Dendritic cell treated with granulocyte-macrophage colony-stimulating factor and Interleukin-4, amounts not matched to agents 40 ng/mL and 50 ng/mL, for 4 days (primary cell): ENCODE measurements at regions not wholly inside any gene's neighbourhood (a gene's known extent, or its start where the extent isn't known, plus 50 kb on each side); places are given as distances from the start of the nearest gene placed in this dataset.

Experiments
- H3K27ac Mint-ChIP-seq: one replicate; pipeline ENCODE4 v1.8.0; 2022; ENCODE audit warnings: mild to moderate bottlenecking, mixed read lengths
- H3K27me3 Mint-ChIP-seq: one replicate; pipeline ENCODE4 v1.8.0; 2022; ENCODE audit warnings: mild to moderate bottlenecking, mixed read lengths
- H3K36me3 Mint-ChIP-seq: one replicate; pipeline ENCODE4 v1.8.0; 2022; ENCODE audit warnings: low read depth, mixed read lengths
- H3K4me1 Mint-ChIP-seq: one replicate; pipeline ENCODE4 v1.8.0; 2022; ENCODE audit warnings: low read depth, mixed read lengths
- H3K4me3 Mint-ChIP-seq: one replicate; pipeline ENCODE4 v1.8.0; 2022; ENCODE audit warnings: mild to moderate bottlenecking, moderate library complexity, mixed read lengths
- H3K9me3 Mint-ChIP-seq: one replicate; pipeline ENCODE4 v1.8.0; 2022; ENCODE audit warnings: mixed read lengths
- intact Hi-C: fragments of 100-400 bp; cut with micrococcal nuclease; formaldehyde crosslinking; loops from one replicate; pipeline ENCODE4 v1.15.0; 2022

GRCh38 chr11:43234881-43235280 lies 76.9 kb upstream of the API5 start:
- no peaks in the 10 kb centered on the region for H3K36me3 Mint-ChIP-seq
- peaks cover 9% of the 10 kb centered on the region for H3K9me3 Mint-ChIP-seq
- no peak overlapping the region for H3K4me3 Mint-ChIP-seq
- intact Hi-C loops: no loop called here
- no peaks in the 10 kb centered on the region for H3K4me1 Mint-ChIP-seq
- H3K27me3 Mint-ChIP-seq: no peaks in the 10 kb centered on the region
- H3K27ac Mint-ChIP-seq: no peak overlapping the region

- no peaks in the 10 kb centered on the region for H3K36me3 Mint-ChIP-seq
- intact Hi-C loops: no loop called here
- no peaks in the 10 kb centered on the region for H3K4me1 Mint-ChIP-seq
- no peaks in the 10 kb centered on the region for H3K27me3 Mint-ChIP-seq
- peaks cover 9% of the 10 kb centered on the region for H3K9me3 Mint-ChIP-seq
- no peak overlapping the region for H3K27ac Mint-ChIP-seq
- no peak overlapping the region for H3K4me3 Mint-ChIP-seq
Observed at GRCh38 chr11:43238341-43238740, 73.5 kb upstream of the API5 start.

GRCh38 chr11:43239791-43240190 lies 72.0 kb upstream of the API5 start:
- intact Hi-C loops: no loop called here

GRCh38 chr11:43242401-43242800 lies 69.4 kb upstream of the API5 start:
- intact Hi-C loops: no loop called here
- no peaks in the 10 kb centered on the region for H3K36me3 Mint-ChIP-seq
- peaks cover 2% of the 10 kb centered on the region for H3K27me3 Mint-ChIP-seq
- no peaks in the 10 kb centered on the region for H3K9me3 Mint-ChIP-seq
- no peaks in the 10 kb centered on the region for H3K4me1 Mint-ChIP-seq
- H3K4me3 Mint-ChIP-seq: no peak overlapping the region
- no peak overlapping the region for H3K27ac Mint-ChIP-seq

More at GRCh38 chr11:43239791-43240190, 72.0 kb upstream of the API5 start:
- no peak overlapping the region for H3K4me3 Mint-ChIP-seq
- no peak overlapping the region for H3K27ac Mint-ChIP-seq
- H3K36me3 Mint-ChIP-seq: no peaks in the 10 kb centered on the region
- no peaks in the 10 kb centered on the region for H3K4me1 Mint-ChIP-seq
- H3K9me3 Mint-ChIP-seq: peaks cover 9% of the 10 kb centered on the region
- no peaks in the 10 kb centered on the region for H3K27me3 Mint-ChIP-seq

GRCh38 chr11:43243927-43244326 lies 67.9 kb upstream of the API5 start:
- H3K36me3 Mint-ChIP-seq: no peaks in the 10 kb centered on the region
- no peaks in the 10 kb centered on the region for H3K9me3 Mint-ChIP-seq
- intact Hi-C loops: no loop called here
- no peaks in the 10 kb centered on the region for H3K4me1 Mint-ChIP-seq
- H3K4me3 Mint-ChIP-seq: no peak overlapping the region
- H3K27ac Mint-ChIP-seq: no peak overlapping the region
- peaks cover 2% of the 10 kb centered on the region for H3K27me3 Mint-ChIP-seq

- Mint-ChIP-seq H3K4me3 (no peak overlapping the region), H3K4me1 (no peaks in the 10 kb centered on the region), H3K27ac (no peak overlapping the region), H3K36me3 (no peaks in the 10 kb centered on the region), H3K9me3 (no peaks in the 10 kb centered on the region), H3K27me3 (peaks cover 2% of the 10 kb centered on the region)
- intact Hi-C loops: no loop called here
Observed at GRCh38 chr11:43245466-43245865, 66.3 kb upstream of the API5 start.

GRCh38 chr11:43250309-43250708 lies 61.5 kb upstream of the API5 start:
- intact Hi-C loops: no loop called here
- H3K27ac Mint-ChIP-seq: no peak overlapping the region
- no peaks in the 10 kb centered on the region for H3K9me3 Mint-ChIP-seq
- no peaks in the 10 kb centered on the region for H3K36me3 Mint-ChIP-seq
- peaks cover 2% of the 10 kb centered on the region for H3K27me3 Mint-ChIP-seq
- no peak overlapping the region for H3K4me3 Mint-ChIP-seq
- no peaks in the 10 kb centered on the region for H3K4me1 Mint-ChIP-seq

- Mint-ChIP-seq H3K36me3 (no peaks in the 10 kb centered on the region), H3K27me3 (no peaks in the 10 kb centered on the region), H3K27ac (no peak overlapping the region), H3K4me3 (no peak overlapping the region), H3K9me3 (peaks cover 9% of the 10 kb centered on the region), H3K4me1 (no peaks in the 10 kb centered on the region)
- intact Hi-C loops: no loop called here
Observed at GRCh38 chr11:43261775-43262174, 50.0 kb upstream of the API5 start.
